ENCODE measurements at regions not wholly inside any gene's neighbourhood (a gene's known extent, or its start where the extent isn't known, plus 50 kb on each side); places are given as distances from the start of the nearest gene placed in this dataset.

GRCh38 chr5:42300496-42300895, 122.7 kb upstream of the GHR start:
- intact Hi-C loops (cut with micrococcal nuclease) = no loop called here
- Histone ChIP-seq H3K79me2 (ENCODE audit: control insufficient read depth, insufficient read depth, low read length) (no peaks in the 10 kb centered on the region), H3K9me1 (replicated peaks; ENCODE audit: control insufficient read depth, extremely low read depth, insufficient read depth, low read length) (no peaks in the 10 kb centered on the region), H2AFZ (ENCODE audit: low read depth, low read length) (no peak overlapping the region), H3K9ac (replicated peaks; ENCODE audit: extremely low read depth, insufficient read depth, low read length) (no peak overlapping the region), H3K36me3 (ENCODE audit: control insufficient read depth in 2 of 2, extremely low read depth in 1 of 2, insufficient read depth in 2 of 2, low read length in 2 of 2) (no peaks in the 10 kb centered on the region), H3K4me1 (ENCODE audit: control insufficient read depth, extremely low read depth, insufficient read depth, low read length) (no peaks in the 10 kb centered on the region), H3K27me3 (ENCODE audit: control insufficient read depth in 2 of 2, insufficient read depth in 2 of 2, low read length in 2 of 2) (no peaks in the 10 kb centered on the region), H4K20me1 (replicated peaks; ENCODE audit: control insufficient read depth, extremely low read depth, insufficient read depth, low read length) (no peaks in the 10 kb centered on the region), H3K27ac (ENCODE audit: insufficient read depth, low read depth, low read length) (no peak overlapping the region), H3K4me3 (replicated peaks in 1 of 3; ENCODE audit: insufficient read depth in 1 of 3, low read depth in 1 of 3, low read length in 3 of 3) (no peak overlapping the region), H3K9me3 (replicated peaks; ENCODE audit: control insufficient read depth, insufficient read depth, low read length) (no peaks in the 10 kb centered on the region), H3K4me2 (ENCODE audit: insufficient read depth, low read length) (no peak overlapping the region)
- no peak for FAIRE-seq
- CTCF ChIA-PET = no interaction called here
- BruUV-seq (replicated peaks) = no TSS peak
- dilution Hi-C loops (cut with MboI; ENCODE audit: extremely low pct_ligation_motif_present, low sequenced_read_pairs) = no loop called here
- TF ChIP-seq FOS (IDR thresholded peaks at IDR 0.05; ENCODE audit: borderline replicate concordance, insufficient read depth, low read length) (no peak), EZH2 (IDR thresholded peaks at IDR 0.05; ENCODE audit: borderline replicate concordance, low read depth, low read length, severe bottlenecking) (no peak), POLR2AphosphoS5 (IDR thresholded peaks at IDR 0.05; ENCODE audit: insufficient read depth, low read depth, low read length) (no peak), MYC (IDR thresholded peaks at IDR 0.05; ENCODE audit: low read depth, low read length) (no peak)
- POLR2A ChIA-PET = no interaction called here
- DNase-seq (ENCODE audit: low read depth, low spot score) = no peak

DNA sequence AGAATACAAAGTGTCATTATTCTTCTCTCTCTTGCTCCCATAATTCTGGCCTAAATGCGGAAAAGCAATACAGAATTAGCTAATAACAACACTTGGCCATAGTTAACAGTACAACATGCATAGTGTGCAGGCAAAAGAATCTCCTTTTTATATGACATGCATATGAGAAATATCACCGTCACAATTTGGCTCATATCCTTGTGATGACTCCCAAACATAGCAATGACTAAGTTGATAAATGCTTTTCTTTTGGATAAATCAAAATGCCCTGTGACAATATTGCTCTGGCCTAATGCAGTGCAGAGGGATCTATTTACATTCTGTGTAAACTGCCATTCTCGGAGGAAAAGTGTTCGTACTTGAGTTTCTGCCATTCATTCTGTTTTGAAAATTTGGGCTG, 121.9 kb upstream of the GHR start:
- TF ChIP-seq, protein P1, sequence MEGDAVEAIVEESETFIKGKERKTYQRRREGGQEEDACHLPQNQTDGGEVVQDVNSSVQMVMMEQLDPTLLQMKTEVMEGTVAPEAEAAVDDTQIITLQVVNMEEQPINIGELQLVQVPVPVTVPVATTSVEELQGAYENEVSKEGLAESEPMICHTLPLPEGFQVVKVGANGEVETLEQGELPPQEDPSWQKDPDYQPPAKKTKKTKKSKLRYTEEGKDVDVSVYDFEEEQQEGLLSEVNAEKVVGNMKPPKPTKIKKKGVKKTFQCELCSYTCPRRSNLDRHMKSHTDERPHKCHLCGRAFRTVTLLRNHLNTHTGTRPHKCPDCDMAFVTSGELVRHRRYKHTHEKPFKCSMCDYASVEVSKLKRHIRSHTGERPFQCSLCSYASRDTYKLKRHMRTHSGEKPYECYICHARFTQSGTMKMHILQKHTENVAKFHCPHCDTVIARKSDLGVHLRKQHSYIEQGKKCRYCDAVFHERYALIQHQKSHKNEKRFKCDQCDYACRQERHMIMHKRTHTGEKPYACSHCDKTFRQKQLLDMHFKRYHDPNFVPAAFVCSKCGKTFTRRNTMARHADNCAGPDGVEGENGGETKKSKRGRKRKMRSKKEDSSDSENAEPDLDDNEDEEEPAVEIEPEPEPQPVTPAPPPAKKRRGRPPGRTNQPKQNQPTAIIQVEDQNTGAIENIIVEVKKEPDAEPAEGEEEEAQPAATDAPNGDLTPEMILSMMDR (IDR thresholded peaks at IDR 0.05; ENCODE audit: extremely low read depth in 1 of 2, insufficient read depth in 1 of 2, low read depth in 1 of 2, low read length in 2 of 2) = no peak
- TF ChIP-seq EZH2 (IDR thresholded peaks at IDR 0.05; ENCODE audit: borderline replicate concordance, low read depth, low read length, severe bottlenecking) (no peak), MYC (IDR thresholded peaks at IDR 0.05; ENCODE audit: low read depth, low read length) (no peak), JUN (IDR thresholded peaks at IDR 0.05; ENCODE audit: borderline replicate concordance, insufficient read depth, insufficient read length, low read depth) (no peak), GATA2 (IDR thresholded peaks at IDR 0.05; ENCODE audit: insufficient read depth, insufficient read length, low read depth, low read length) (no peak), POLR2AphosphoS5 (IDR thresholded peaks at IDR 0.05; ENCODE audit: insufficient read depth, low read depth, low read length) (no peak), FOS (IDR thresholded peaks at IDR 0.05; ENCODE audit: borderline replicate concordance, insufficient read depth, low read length) (no peak)
- Histone ChIP-seq H2AFZ (ENCODE audit: low read depth, low read length) (no peak overlapping the region), H3K4me2 (ENCODE audit: insufficient read depth, low read length) (no peak overlapping the region), H3K9me3 (replicated peaks; ENCODE audit: control insufficient read depth, insufficient read depth, low read length) (no peaks in the 10 kb centered on the region), H3K27ac (ENCODE audit: insufficient read depth, low read depth, low read length) (no peak overlapping the region), H3K9me1 (replicated peaks; ENCODE audit: control insufficient read depth, extremely low read depth, insufficient read depth, low read length) (no peaks in the 10 kb centered on the region), H3K79me2 (ENCODE audit: control insufficient read depth, insufficient read depth, low read length) (no peaks in the 10 kb centered on the region), H3K9ac (replicated peaks; ENCODE audit: extremely low read depth, insufficient read depth, low read length) (no peak overlapping the region), H3K36me3 (ENCODE audit: control insufficient read depth in 2 of 2, extremely low read depth in 1 of 2, insufficient read depth in 2 of 2, low read length in 2 of 2) (no peaks in the 10 kb centered on the region), H3K27me3 (ENCODE audit: control insufficient read depth in 2 of 2, insufficient read depth in 2 of 2, low read length in 2 of 2) (no peaks in the 10 kb centered on the region), H3K4me3 (replicated peaks in 1 of 3; ENCODE audit: insufficient read depth in 1 of 3, low read depth in 1 of 3, low read length in 3 of 3) (no peak overlapping the region), H4K20me1 (replicated peaks; ENCODE audit: control insufficient read depth, extremely low read depth, insufficient read depth, low read length) (no peaks in the 10 kb centered on the region), H3K4me1 (ENCODE audit: control insufficient read depth, extremely low read depth, insufficient read depth, low read length) (no peaks in the 10 kb centered on the region)
- ChIA-PET POLR2A (no interaction called here), CTCF (no interaction called here)
- intact Hi-C loops (cut with micrococcal nuclease) (no loop called here), dilution Hi-C loops (cut with MboI; ENCODE audit: extremely low pct_ligation_motif_present, low sequenced_read_pairs) (no loop called here)
- DNase-seq (ENCODE audit: low read depth, low spot score) (no peak), FAIRE-seq (no peak)
- no TSS peak for BruUV-seq (replicated peaks)

All from endothelial cell of umbilical vein (primary cell).